Neuronal stem cell (in vitro differentiated cells): ENCODE measurements at regions not wholly inside any gene's neighbourhood (a gene's known extent, or its start where the extent isn't known, plus 50 kb on each side); places are given as distances from the start of the nearest gene placed in this dataset.
"Not testable (repeated sequence)": the region's sequence is repeated elsewhere in the genome, so short reads cannot be mapped to it uniquely, and the experiment has no call there.

Source experiments
- DNase-seq: peaks from one replicate; pipeline ENCODE4 v3.0.0-alpha.2; 2013; ENCODE audit warnings: low spot score
- H2AFZ ChIP-seq: one replicate; pipeline ENCODE4 v1.6.1; 2013; ENCODE audit warnings: mild to moderate bottlenecking, low read length, inconsistent platforms
- H2AK5ac ChIP-seq: 2 replicates; pipeline ENCODE4 v1.6.1; 2013; ENCODE audit warnings: low read depth, mild to moderate bottlenecking, inconsistent platforms, low read length, moderate library complexity, mixed read lengths
- H2BK120ac ChIP-seq: 2 replicates; pipeline ENCODE4 v1.6.1; 2013; ENCODE audit warnings: low read depth, mild to moderate bottlenecking, inconsistent platforms, low read length, moderate library complexity, mixed read lengths
- H2BK12ac ChIP-seq: one replicate; pipeline ENCODE4 v1.6.1; 2013; ENCODE audit warnings: low read length, inconsistent platforms
- H2BK15ac ChIP-seq: 2 replicates; pipeline ENCODE4 v1.6.1; 2013; ENCODE audit warnings: mild to moderate bottlenecking, low read length, inconsistent platforms, mixed read lengths
- H2BK5ac ChIP-seq: one replicate; pipeline ENCODE4 v1.6.1; 2013; ENCODE audit warnings: inconsistent platforms, mild to moderate bottlenecking, low read length, moderate library complexity
- H3K14ac ChIP-seq: one replicate; pipeline ENCODE4 v1.6.1; 2013; ENCODE audit warnings: low read length, inconsistent platforms
- H3K18ac ChIP-seq: 2 replicates; pipeline ENCODE4 v1.6.1; 2013; ENCODE audit warnings: low read length, inconsistent platforms
- H3K23ac ChIP-seq: 2 replicates; pipeline ENCODE4 v1.6.1; 2013; ENCODE audit warnings: low read depth, mild to moderate bottlenecking, mixed read lengths, low read length, inconsistent platforms; ENCODE audit not compliant: poor library complexity
- H3K27ac ChIP-seq: replicated peaks from 3 replicates; pipeline ENCODE4 v1.5.1; 2013; ENCODE audit warnings: low read length, inconsistent platforms
- H3K27me3 ChIP-seq, 3 experiments: 2 replicates each; pipeline ENCODE4 v1.6.1; 2013; ENCODE audit warnings: low read length in 3 of 3, mild to moderate bottlenecking in 2 of 3, inconsistent platforms in 1 of 3, low read depth in 1 of 3, mixed read lengths in 1 of 3, moderate library complexity in 1 of 3; ENCODE audit not compliant: control insufficient read depth in 3 of 3, insufficient read depth in 3 of 3
- H3K36me3 ChIP-seq, 2 donors: replicated peaks in 1 of 2; 2 replicates each; pipeline ENCODE4 v1.6.1; 2013; ENCODE audit warnings: low read length in 2 of 2; ENCODE audit not compliant: control insufficient read depth in 2 of 2, insufficient read depth in 2 of 2
- H3K4ac ChIP-seq: 2 replicates; pipeline ENCODE4 v1.6.1; 2013; ENCODE audit warnings: inconsistent platforms, mild to moderate bottlenecking, low read length, moderate library complexity
- H3K4me1 ChIP-seq, 2 donors: 1 replicate in 1 of 2; 2 replicates in 1 of 2; pipeline ENCODE4 v1.6.1; 2013; ENCODE audit warnings: low read length in 2 of 2, low read depth in 1 of 2; ENCODE audit not compliant: control insufficient read depth in 2 of 2, insufficient read depth in 1 of 2
- H3K4me2 ChIP-seq: one replicate; pipeline ENCODE4 v1.6.1; 2013; ENCODE audit warnings: mild to moderate bottlenecking, low read length, inconsistent platforms; ENCODE audit not compliant: insufficient read depth, poor library complexity, severe bottlenecking
- H3K4me3 ChIP-seq, 2 donors: 2 replicates each; pipeline ENCODE4 v1.5.1; 2013; ENCODE audit warnings: low read length in 2 of 2, mild to moderate bottlenecking in 2 of 2, inconsistent platforms in 1 of 2, moderate library complexity in 1 of 2
- H3K79me1 ChIP-seq: one replicate; pipeline ENCODE4 v1.6.1; 2013; ENCODE audit warnings: low read depth, mild to moderate bottlenecking, inconsistent platforms, low read length, moderate library complexity
- H3K9ac ChIP-seq: one replicate; pipeline ENCODE4 v1.6.1; 2013; ENCODE audit warnings: mild to moderate bottlenecking, low read depth, low read length, inconsistent platforms; ENCODE audit not compliant: poor library complexity
- H3K9me3 ChIP-seq, 2 donors: replicated peaks in 1 of 2; 2 replicates each; pipeline versions ENCODE3 to v1.6.1; 2013; ENCODE audit warnings: low read length in 2 of 2, mild to moderate bottlenecking in 2 of 2, inconsistent platforms in 1 of 2, low read depth in 1 of 2, mixed read lengths in 1 of 2, moderate library complexity in 1 of 2; ENCODE audit not compliant: control insufficient read depth in 2 of 2, insufficient read depth in 1 of 2
- H4K8ac ChIP-seq: one replicate; pipeline ENCODE4 v1.6.1; 2013; ENCODE audit warnings: low read depth, mild to moderate bottlenecking, inconsistent platforms, low read length, moderate library complexity
- H4K91ac ChIP-seq: one replicate; pipeline ENCODE4 v1.6.1; 2013; ENCODE audit warnings: low read length, low read depth, mild to moderate bottlenecking, inconsistent platforms; ENCODE audit not compliant: poor library complexity
- WGBS, 2 donors: extraction: QIAGEN DNeasy Blood & Tissue Kit; methylation state at CpG; one replicate each; pipeline ENCODE4 v1.1.7; 2013; ENCODE audit warnings: missing lambda C conversion rate in 2 of 2, mixed read lengths in 1 of 2; ENCODE audit not compliant: insufficient read length in 2 of 2, insufficient replicate concordance in 1 of 2; ENCODE audit errors: extremely low coverage in 2 of 2; 5-methylcytosine and 5-hydroxymethylcytosine counted together

DNA sequence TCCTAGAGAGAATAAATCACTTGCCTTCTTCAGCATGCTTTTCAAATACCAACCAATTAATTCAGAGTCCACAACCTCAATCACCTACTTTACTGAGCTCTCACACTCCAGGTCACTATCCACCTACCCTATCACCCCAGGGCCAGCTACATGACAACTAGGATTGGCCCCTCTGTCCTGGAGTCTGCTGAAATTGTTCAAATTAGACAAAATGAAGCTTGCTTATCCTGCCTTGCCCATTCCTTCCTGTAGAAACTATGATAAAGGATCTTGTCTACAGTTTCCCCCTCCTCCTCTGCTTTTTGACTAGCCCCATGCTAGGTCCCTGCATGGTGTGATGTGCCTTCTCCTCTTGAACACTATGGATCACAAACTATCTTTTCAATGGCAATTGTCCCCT is 94.5 kb downstream of the JRKL start:
- H3K9ac ChIP-seq = no peak overlapping the region
- no peaks in the 10 kb centered on the region for H3K27me3 ChIP-seq
- H3K9me3 ChIP-seq = no peaks in the 10 kb centered on the region
- H4K91ac ChIP-seq = no peak overlapping the region
- H3K4me1 ChIP-seq = peaks cover 0 to 2% of the 10 kb centered on the region in 2 donors
- no peak overlapping the region for H2BK15ac ChIP-seq
- no peak overlapping the region for H2BK5ac ChIP-seq
- no peak overlapping the region for H3K27ac ChIP-seq
- no peak overlapping the region for H3K14ac ChIP-seq
- no peak overlapping the region for H3K4me3 ChIP-seq
- no peak overlapping the region for H3K23ac ChIP-seq
- no peak for DNase-seq
- no peak overlapping the region for H3K4ac ChIP-seq
- no peaks in the 10 kb centered on the region for H3K79me1 ChIP-seq
- H2BK120ac ChIP-seq = no peak overlapping the region
- no peak overlapping the region for H2AFZ ChIP-seq
- no peak overlapping the region for H2AK5ac ChIP-seq
- no peak overlapping the region for H3K18ac ChIP-seq
- H3K36me3 ChIP-seq = no peaks in the 10 kb centered on the region
- no peak overlapping the region for H2BK12ac ChIP-seq
- H4K8ac ChIP-seq = no peak overlapping the region
- H3K4me2 ChIP-seq = no peak overlapping the region

DNA sequence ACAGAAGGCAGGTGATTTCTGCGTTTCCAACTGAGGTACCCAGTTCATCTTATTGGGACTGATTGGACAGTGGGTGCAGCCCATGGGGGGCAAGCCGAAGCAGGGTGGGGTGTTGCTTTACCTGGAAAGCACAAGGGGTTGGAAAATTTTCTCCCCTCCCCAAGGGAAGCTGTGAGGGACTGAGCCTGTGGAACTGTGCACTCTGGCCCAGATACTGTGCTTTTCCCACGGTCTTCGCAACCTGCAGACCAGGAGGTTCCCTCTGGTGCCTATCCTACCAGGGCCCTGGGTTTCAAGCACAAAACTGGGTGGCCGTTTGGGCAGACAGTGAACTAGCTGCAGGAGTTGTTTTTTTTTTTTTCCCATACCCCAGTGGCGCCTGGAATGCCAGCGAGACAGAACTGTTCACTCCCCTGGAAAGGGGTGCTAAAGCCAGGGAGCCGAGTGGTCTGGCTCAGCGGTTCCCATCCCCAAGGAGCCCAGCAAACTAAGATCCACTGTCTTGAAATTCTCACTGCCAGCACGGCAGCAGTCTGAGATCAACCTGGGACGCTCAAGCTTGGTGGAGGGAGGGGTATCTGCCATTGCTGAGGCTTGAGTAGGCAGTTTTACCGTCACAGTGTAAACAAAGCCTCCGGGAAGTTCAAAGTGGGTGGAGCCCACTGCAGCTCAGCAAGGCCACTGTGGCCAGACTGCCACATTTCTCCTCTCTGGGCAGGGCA is 97.2 kb downstream of the JRKL start:
- DNase-seq = no peak
- no peak overlapping the region for H3K23ac ChIP-seq
- no peaks in the 10 kb centered on the region for H3K79me1 ChIP-seq
- H2BK12ac ChIP-seq = no peak overlapping the region
- H2BK120ac ChIP-seq = no peak overlapping the region
- peak overlapping the region; percentile 89 for H2AFZ ChIP-seq
- H3K9me3 ChIP-seq = no peaks in the 10 kb centered on the region
- H3K4me3 ChIP-seq = peak overlapping the region in 1 of 2 donors; percentile 6
- no CpG with 5 or more reads among the region's 13 CpGs for WGBS, 2 donors
- H3K4ac ChIP-seq = no peak overlapping the region
- peaks cover 0 to 2% of the 10 kb centered on the region in 2 donors for H3K4me1 ChIP-seq
- no peak overlapping the region for H4K91ac ChIP-seq
- peak overlapping the region; percentile 5 for H3K18ac ChIP-seq
- no peaks in the 10 kb centered on the region for H3K36me3 ChIP-seq
- H4K8ac ChIP-seq = no peak overlapping the region
- H3K9ac ChIP-seq = no peak overlapping the region
- no peaks in the 10 kb centered on the region for H3K27me3 ChIP-seq
- H3K14ac ChIP-seq = no peak overlapping the region
- H3K4me2 ChIP-seq = no peak overlapping the region
- no peak overlapping the region for H2BK5ac ChIP-seq
- no peak overlapping the region for H2BK15ac ChIP-seq
- no peak overlapping the region for H2AK5ac ChIP-seq
- no peak overlapping the region for H3K27ac ChIP-seq

GRCh38 chr11:96488911-96489310 is 99.1 kb downstream of the JRKL start:
- not testable (repeated sequence) for H3K4ac ChIP-seq, H3K27ac ChIP-seq, H2BK12ac ChIP-seq, H3K18ac ChIP-seq, H3K23ac ChIP-seq, H2BK15ac ChIP-seq, H3K4me2 ChIP-seq, H2BK5ac ChIP-seq, H3K79me1 ChIP-seq, H3K9me3 ChIP-seq, DNase-seq, H3K36me3 ChIP-seq, H2AK5ac ChIP-seq, H3K9ac ChIP-seq, H2BK120ac ChIP-seq, H4K8ac ChIP-seq, H4K91ac ChIP-seq, H3K4me3 ChIP-seq, H3K27me3 ChIP-seq, H3K4me1 ChIP-seq, H3K14ac ChIP-seq, H2AFZ ChIP-seq
- no CpG with 5 or more reads among the region's 3 CpGs for WGBS, 2 donors

GRCh38 chr11:96500440-96500839 is 110.6 kb downstream of the JRKL start:
- H2BK120ac ChIP-seq = no peak overlapping the region
- no peak overlapping the region for H3K4me3 ChIP-seq
- no peak overlapping the region for H3K9ac ChIP-seq
- no peak for DNase-seq
- H2BK12ac ChIP-seq = no peak overlapping the region
- no peak overlapping the region for H3K23ac ChIP-seq
- WGBS, 2 donors = no CpG with 5 or more reads among the region's 3 CpGs
- no peak overlapping the region for H2BK15ac ChIP-seq
- no peaks in the 10 kb centered on the region for H3K79me1 ChIP-seq
- H4K91ac ChIP-seq = no peak overlapping the region
- no peak overlapping the region for H2AK5ac ChIP-seq
- H3K4ac ChIP-seq = no peak overlapping the region
- H3K27ac ChIP-seq = no peak overlapping the region
- H3K4me2 ChIP-seq = no peak overlapping the region
- H4K8ac ChIP-seq = no peak overlapping the region
- no peaks in the 10 kb centered on the region for H3K36me3 ChIP-seq
- no peaks in the 10 kb centered on the region for H3K27me3 ChIP-seq
- H3K18ac ChIP-seq = no peak overlapping the region
- no peak overlapping the region for H3K14ac ChIP-seq
- no peak overlapping the region for H2BK5ac ChIP-seq
- H3K9me3 ChIP-seq = no peaks in the 10 kb centered on the region
- no peak overlapping the region for H2AFZ ChIP-seq
- no peaks in the 10 kb centered on the region for H3K4me1 ChIP-seq
